Upper lobe of left lung (tissue), 6 donors: ENCODE measurements at regions not wholly inside any gene's neighbourhood (a gene's known extent, or its start where the extent isn't known, plus 50 kb on each side); places are given as distances from the start of the nearest gene placed in this dataset.

Experiments
- ATAC-seq, 2 donors: fragments of 200-7000 bp; cut with Tn5 transposase; one replicate each; pipeline ENCODE4 v1.9.1; 2022; ENCODE audit warnings: mild to moderate bottlenecking in 2 of 2, moderate library complexity in 2 of 2; ENCODE audit not compliant: low FRiP score in 2 of 2
- DNase-seq, 2 donors: peaks; one replicate each; pipeline ENCODE4 v3.0.0-alpha.2; 2019 to 2020
- H3K27ac ChIP-seq, 4 donors: fragments of 200-600 bp; sonication (generic); one replicate each; pipeline ENCODE4 v1.5.1; 2016 to 2019
- H3K27me3 ChIP-seq, 4 donors: fragments of 200-600 bp; sonication (generic); one replicate each; pipeline ENCODE4 v1.5.1; 2017 to 2019
- H3K36me3 ChIP-seq, 4 donors: fragments of 200-600 bp; sonication (generic); one replicate each; pipeline ENCODE4 v1.5.1; 2016 to 2019
- H3K4me1 ChIP-seq, 4 donors: fragments of 200-600 bp; sonication (generic); one replicate each; pipeline ENCODE4 v1.5.1; 2018 to 2019
- H3K4me3 ChIP-seq, 4 donors: fragments of 200-600 bp; sonication (generic); one replicate each; pipeline ENCODE4 v1.5.1; 2017 to 2019; ENCODE audit warnings: mild to moderate bottlenecking in 2 of 4, moderate library complexity in 1 of 4
- H3K9me3 ChIP-seq, 4 donors: fragments of 200-600 bp; sonication (generic); one replicate each; pipeline ENCODE4 v1.5.1; 2018 to 2019
- EP300 ChIP-seq, 4 donors: sonication (generic); formaldehyde crosslinking; IDR thresholded peaks; one replicate each; pipeline ENCODE4 v1.5.1; 2017; ENCODE audit warnings: antibody characterized with exemption in 4 of 4, control low read depth in 2 of 4
- POLR2A ChIP-seq, 4 donors: fragments of 450-650 bp; IDR thresholded peaks; one replicate each; pipeline ENCODE4 v1.5.1; 2016 to 2017; ENCODE audit warnings: antibody characterized with exemption in 4 of 4, mild to moderate bottlenecking in 2 of 4
- POLR2AphosphoS5 ChIP-seq, 2 donors: sonication (generic); formaldehyde crosslinking; IDR thresholded peaks; one replicate each; pipeline ENCODE4 v1.5.1; 2017; ENCODE audit warnings: antibody characterized with exemption in 2 of 2
- WGBS, 2 donors: methylation state at CpG; one replicate each; pipeline ENCODE4 v1.1.5; 2017 to 2018; 5-methylcytosine and 5-hydroxymethylcytosine counted together
- TF ChIP-seq, protein P1 (sequence below), 6 experiments: fragments of 450-650 bp in 4 of 6; fragments of 200-600 bp in 2 of 6; sonication (generic) in 2 of 6; IDR thresholded peaks; one replicate each; pipeline ENCODE4 v1.5.1; 2016 to 2019; ENCODE audit warnings: antibody characterized with exemption in 6 of 6
- donor health status: DM: no; HTN: no; CAD: no; lungs with moderate emphysema.
- donor health status: DM: no; HTN: yes; CAD: no; lungs with severe emphysema.

DNA sequence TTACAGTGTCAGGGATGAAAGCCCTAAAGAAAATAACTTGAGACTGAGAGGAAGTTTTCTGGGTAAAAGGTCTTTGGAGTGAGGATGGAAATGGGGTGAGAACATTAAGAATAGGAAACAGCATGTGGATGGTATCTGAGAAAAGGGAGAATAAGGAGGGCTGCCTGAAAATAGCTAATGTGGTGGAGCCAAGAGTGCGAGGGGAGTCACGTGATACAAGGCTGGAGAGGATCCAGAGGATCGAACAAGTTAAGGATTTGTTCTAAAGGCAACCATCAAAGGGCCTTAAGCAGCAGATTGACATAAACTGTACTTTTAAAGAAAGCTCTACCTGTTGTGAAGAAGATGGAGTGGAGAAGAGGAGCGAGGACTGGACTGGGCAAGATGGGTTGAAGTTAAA is 347.4 kb upstream of the AGA start:
- no peaks in the 10 kb centered on the region for H3K27me3 ChIP-seq
- DNase-seq (no peak), ATAC-seq (no peak)
- no peaks in the 10 kb centered on the region for H3K4me1 ChIP-seq
- no peak overlapping the region for H3K4me3 ChIP-seq
- WGBS, 2 donors: 87 to 89% methylated on average over 4 of the region's 4 CpGs
- H3K36me3 ChIP-seq: no peaks in the 10 kb centered on the region
- no peak overlapping the region for H3K27ac ChIP-seq
- no peaks in the 10 kb centered on the region for H3K9me3 ChIP-seq
- no peak for TF ChIP-seq POLR2A (IDR thresholded peaks at IDR 0.05)
- no peak for TF ChIP-seq EP300 (IDR thresholded peaks at IDR 0.05)
- TF ChIP-seq, protein P1, sequence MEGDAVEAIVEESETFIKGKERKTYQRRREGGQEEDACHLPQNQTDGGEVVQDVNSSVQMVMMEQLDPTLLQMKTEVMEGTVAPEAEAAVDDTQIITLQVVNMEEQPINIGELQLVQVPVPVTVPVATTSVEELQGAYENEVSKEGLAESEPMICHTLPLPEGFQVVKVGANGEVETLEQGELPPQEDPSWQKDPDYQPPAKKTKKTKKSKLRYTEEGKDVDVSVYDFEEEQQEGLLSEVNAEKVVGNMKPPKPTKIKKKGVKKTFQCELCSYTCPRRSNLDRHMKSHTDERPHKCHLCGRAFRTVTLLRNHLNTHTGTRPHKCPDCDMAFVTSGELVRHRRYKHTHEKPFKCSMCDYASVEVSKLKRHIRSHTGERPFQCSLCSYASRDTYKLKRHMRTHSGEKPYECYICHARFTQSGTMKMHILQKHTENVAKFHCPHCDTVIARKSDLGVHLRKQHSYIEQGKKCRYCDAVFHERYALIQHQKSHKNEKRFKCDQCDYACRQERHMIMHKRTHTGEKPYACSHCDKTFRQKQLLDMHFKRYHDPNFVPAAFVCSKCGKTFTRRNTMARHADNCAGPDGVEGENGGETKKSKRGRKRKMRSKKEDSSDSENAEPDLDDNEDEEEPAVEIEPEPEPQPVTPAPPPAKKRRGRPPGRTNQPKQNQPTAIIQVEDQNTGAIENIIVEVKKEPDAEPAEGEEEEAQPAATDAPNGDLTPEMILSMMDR (IDR thresholded peaks at IDR 0.05): no peak
- TF ChIP-seq POLR2AphosphoS5 (IDR thresholded peaks at IDR 0.05): no peak

DNA sequence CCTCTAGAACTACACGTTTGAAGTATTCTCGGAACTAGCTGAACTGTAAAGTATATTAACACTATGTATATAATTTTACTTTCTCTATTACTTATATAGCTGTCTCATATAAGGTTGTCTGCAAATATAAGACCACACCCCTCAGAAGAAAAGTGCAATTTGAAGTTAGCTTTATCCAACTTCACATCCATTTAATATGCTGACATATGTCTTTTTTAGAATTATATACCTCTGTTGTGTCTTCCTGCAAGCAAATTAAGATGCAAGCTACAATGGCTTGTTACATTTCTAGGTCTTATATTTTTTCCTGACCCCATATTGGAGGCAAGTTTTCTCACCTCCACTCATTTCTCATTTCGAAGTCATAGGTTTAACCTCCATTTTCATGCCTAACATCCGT is 349.0 kb upstream of the AGA start:
- DNase-seq (no peak), ATAC-seq (no peak)
- TF ChIP-seq POLR2AphosphoS5 (IDR thresholded peaks at IDR 0.05) (no peak), EP300 (IDR thresholded peaks at IDR 0.05) (no peak), POLR2A (IDR thresholded peaks at IDR 0.05) (no peak)
- TF ChIP-seq, protein P1 (IDR thresholded peaks at IDR 0.05): no peak
- no peaks in the 10 kb centered on the region for H3K27me3 ChIP-seq
- 79 to 84% methylated on average over 4 of the region's 4 CpGs for WGBS, 2 donors
- no peaks in the 10 kb centered on the region for H3K9me3 ChIP-seq
- H3K36me3 ChIP-seq: no peaks in the 10 kb centered on the region
- no peak overlapping the region for H3K27ac ChIP-seq
- H3K4me3 ChIP-seq: no peak overlapping the region
- H3K4me1 ChIP-seq: no peaks in the 10 kb centered on the region

DNA sequence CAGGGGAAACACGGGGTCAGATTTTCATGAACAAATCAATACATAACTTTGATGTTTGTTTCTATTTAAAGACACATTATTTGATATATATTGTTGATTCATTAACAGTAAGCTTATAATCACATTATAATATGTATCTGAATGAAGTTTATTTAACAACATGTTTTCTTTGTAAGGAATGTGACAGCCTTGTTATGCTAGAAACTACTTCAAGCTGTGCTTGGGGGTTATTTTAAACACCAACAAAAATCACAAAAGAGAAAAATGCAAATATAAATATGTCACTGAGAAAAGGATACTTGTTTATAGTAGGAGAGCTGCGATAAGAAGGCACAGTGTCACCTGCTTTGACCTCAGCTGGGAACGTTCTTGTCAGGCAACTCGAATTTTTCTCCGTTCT is 354.6 kb upstream of the AGA start:
- Histone ChIP-seq H3K4me3 (no peak overlapping the region), H3K4me1 (no peaks in the 10 kb centered on the region), H3K27ac (no peak overlapping the region), H3K9me3 (no peaks in the 10 kb centered on the region), H3K27me3 (no peaks in the 10 kb centered on the region), H3K36me3 (no peaks in the 10 kb centered on the region)
- ATAC-seq (no peak), DNase-seq (no peak)
- WGBS, 2 donors: 31 to 33% methylated on average over 5 of the region's 5 CpGs
- TF ChIP-seq, protein P1 (IDR thresholded peaks at IDR 0.05): no peak
- TF ChIP-seq POLR2AphosphoS5 (IDR thresholded peaks at IDR 0.05): no peak
- no peak for TF ChIP-seq EP300 (IDR thresholded peaks at IDR 0.05)
- no peak for TF ChIP-seq POLR2A (IDR thresholded peaks at IDR 0.05)

DNA sequence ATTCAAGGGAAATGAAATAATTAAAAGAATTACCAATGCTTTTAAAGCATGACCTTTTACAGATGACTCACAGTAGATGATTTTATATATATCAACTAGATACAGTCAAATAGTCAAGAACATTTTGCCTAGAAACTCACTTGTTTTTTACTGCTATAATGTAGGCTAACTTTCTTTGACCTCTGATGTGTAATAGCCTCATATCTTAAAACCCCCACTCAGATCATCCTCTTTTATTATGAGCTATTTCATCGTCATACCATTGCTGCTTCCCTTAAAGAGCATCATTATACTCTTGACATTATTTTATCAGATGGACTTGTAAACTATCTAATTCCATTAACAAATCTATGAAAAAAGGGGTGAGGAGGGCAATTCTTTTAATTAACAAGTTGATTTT is 355.9 kb upstream of the AGA start:
- WGBS, 2 donors: 0 to 37% methylated on average over 1 of the region's 1 CpG
- H3K36me3 ChIP-seq: no peaks in the 10 kb centered on the region
- H3K4me1 ChIP-seq: no peaks in the 10 kb centered on the region
- H3K9me3 ChIP-seq: no peaks in the 10 kb centered on the region
- DNase-seq: no peak
- no peak overlapping the region for H3K27ac ChIP-seq
- no peaks in the 10 kb centered on the region for H3K27me3 ChIP-seq
- TF ChIP-seq POLR2AphosphoS5 (IDR thresholded peaks at IDR 0.05) (no peak), EP300 (IDR thresholded peaks at IDR 0.05) (no peak), POLR2A (IDR thresholded peaks at IDR 0.05) (no peak)
- TF ChIP-seq, protein P1 (IDR thresholded peaks at IDR 0.05): no peak
- H3K4me3 ChIP-seq: no peak overlapping the region
- ATAC-seq: no peak

DNA sequence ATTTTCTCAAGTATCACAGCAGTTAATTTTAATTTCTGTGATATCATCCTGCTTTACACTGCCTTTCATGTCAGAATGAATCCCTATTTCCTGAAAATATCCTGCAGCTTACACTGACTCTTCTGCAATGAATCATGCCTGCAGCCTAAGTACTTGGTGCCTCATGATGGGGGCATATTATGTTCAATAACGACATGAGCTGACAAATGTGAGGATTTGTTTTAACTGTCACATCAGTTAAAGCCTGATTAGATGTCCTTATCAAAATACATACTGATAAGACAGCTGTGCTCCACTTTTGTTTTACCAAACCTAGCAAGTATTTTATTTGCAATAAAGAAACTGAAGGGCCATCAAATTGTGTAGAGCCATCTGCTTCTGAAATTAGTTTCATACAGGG is 359.9 kb upstream of the AGA start:
- Histone ChIP-seq H3K36me3 (no peaks in the 10 kb centered on the region), H3K4me1 (no peaks in the 10 kb centered on the region), H3K4me3 (no peak overlapping the region), H3K27me3 (no peaks in the 10 kb centered on the region), H3K9me3 (no peaks in the 10 kb centered on the region), H3K27ac (no peak overlapping the region)
- 19 to 36% methylated on average over 1 of the region's 1 CpG for WGBS, 2 donors
- no peak for DNase-seq
- TF ChIP-seq POLR2A (IDR thresholded peaks at IDR 0.05) (no peak), POLR2AphosphoS5 (IDR thresholded peaks at IDR 0.05) (no peak), EP300 (IDR thresholded peaks at IDR 0.05) (no peak)
- TF ChIP-seq, protein P1 (IDR thresholded peaks at IDR 0.05): no peak
- no peak for ATAC-seq
